IMR-90 (cell line): ENCODE measurements at regions not wholly inside any gene's neighbourhood (a gene's known extent, or its start where the extent isn't known, plus 50 kb on each side); places are given as distances from the start of the nearest gene placed in this dataset.

Experiments used
- ATAC-seq: fragments of 200-7000 bp; cut with Tn5 transposase; 2 replicates; pipeline ENCODE4 v1.9.1; 2020; ENCODE audit warnings: low read depth, mild to moderate bottlenecking, moderate library complexity
- BruUV-seq: library from RNA; stranded (reverse); fragments of 400-500 nt; replicated peaks from 2 replicates; lab custom pipeline; 2021; lab: Mats Ljungman, UMichigan
- CTCF ChIA-PET: fragments of 300-600 bp; formaldehyde crosslinking; extraction: SDS; loops from one replicate; lab custom pipeline; 2021; ENCODE audit warnings: antibody characterized with exemption; lab: Yijun Ruan, JAX
- POLR2A ChIA-PET: fragments of 300-600 bp; sonication (Branson Sonifier 250); formaldehyde crosslinking; loops from one replicate; lab custom pipeline; 2022; ENCODE audit warnings: antibody characterized with exemption; ENCODE audit not compliant: unreplicated experiment; lab: Charles Lee
- DNase-seq: peaks from one replicate; pipeline ENCODE4 v3.0.0; 2013
- H2AFZ ChIP-seq: replicated peaks from 2 replicates; pipeline ENCODE3; 2013; ENCODE audit warnings: low read length, mild to moderate bottlenecking; ENCODE audit not compliant: poor library complexity
- H2AK5ac ChIP-seq: 2 replicates; pipeline ENCODE4 v1.6.1; 2013; ENCODE audit warnings: low read depth, low read length, inconsistent platforms
- H2AK9ac ChIP-seq: replicated peaks from 2 replicates; pipeline ENCODE3; 2013; ENCODE audit warnings: mild to moderate bottlenecking, low read depth, low read length, moderate library complexity; ENCODE audit not compliant: poor library complexity
- H2BK120ac ChIP-seq: 2 replicates; pipeline ENCODE4 v1.6.1; 2013; ENCODE audit warnings: low read depth, low read length, inconsistent platforms
- H2BK15ac ChIP-seq: 3 replicates; pipeline ENCODE4 v1.6.1; 2013; ENCODE audit warnings: low read depth, low read length, inconsistent platforms
- H2BK20ac ChIP-seq: 2 replicates; pipeline ENCODE4 v1.6.1; 2013; ENCODE audit warnings: low read depth, mild to moderate bottlenecking, inconsistent platforms, low read length, moderate library complexity
- H2BK5ac ChIP-seq: 2 replicates; pipeline ENCODE4 v1.6.1; 2013; ENCODE audit warnings: mild to moderate bottlenecking, low read depth, low read length, inconsistent platforms; ENCODE audit not compliant: poor library complexity, severe bottlenecking
- H3K14ac ChIP-seq: replicated peaks from 2 replicates; pipeline ENCODE4 v1.6.1; 2013; ENCODE audit warnings: low read depth, low read length, inconsistent platforms
- H3K18ac ChIP-seq: 2 replicates; pipeline ENCODE4 v1.6.1; 2013; ENCODE audit warnings: low read depth, low read length, control low read depth
- H3K23ac ChIP-seq: 2 replicates; pipeline ENCODE4 v1.6.1; 2013; ENCODE audit warnings: low read depth, low read length, inconsistent platforms
- H3K27ac ChIP-seq: 2 replicates; pipeline ENCODE4 v1.5.1; 2013; ENCODE audit warnings: mild to moderate bottlenecking, control low read depth, low read length; ENCODE audit not compliant: insufficient read depth
- H3K27me3 ChIP-seq: 2 replicates; pipeline ENCODE4 v1.6.1; 2013; ENCODE audit warnings: low read length; ENCODE audit not compliant: control insufficient read depth, insufficient read depth
- H3K36me3 ChIP-seq: 2 replicates; pipeline ENCODE4 v1.6.1; 2013; ENCODE audit warnings: low read length, mixed read lengths; ENCODE audit not compliant: control insufficient read depth, insufficient read depth
- H3K4ac ChIP-seq: 2 replicates; pipeline ENCODE4 v1.6.1; 2013; ENCODE audit warnings: low read depth, low read length, inconsistent platforms
- H3K4me1 ChIP-seq: 2 replicates; pipeline ENCODE4 v1.6.1; 2013; ENCODE audit warnings: low read length, mixed read lengths; ENCODE audit not compliant: control insufficient read depth, insufficient read depth
- H3K4me2 ChIP-seq: 2 replicates; pipeline ENCODE4 v1.6.1; 2013; ENCODE audit warnings: low read depth, mild to moderate bottlenecking, control low read depth, low read length, moderate library complexity
- H3K4me3 ChIP-seq: 2 replicates; pipeline ENCODE4 v1.5.1; 2013; ENCODE audit warnings: low read depth, mild to moderate bottlenecking, control low read depth, low read length, moderate library complexity; ENCODE audit not compliant: insufficient read depth
- H3K56ac ChIP-seq: 2 replicates; pipeline ENCODE4 v1.6.1; 2013; ENCODE audit warnings: low read length, inconsistent platforms; ENCODE audit not compliant: insufficient read depth; ENCODE audit errors: extremely low read depth
- H3K79me1 ChIP-seq, 2 experiments: 2 replicates each; pipeline ENCODE4 v1.6.1; 2013; ENCODE audit warnings: low read length in 2 of 2, inconsistent platforms in 1 of 2, low read depth in 1 of 2
- H3K9ac ChIP-seq: 2 replicates; pipeline ENCODE4 v1.6.1; 2013; ENCODE audit warnings: low read depth, low read length, control low read depth
- H3K9me1 ChIP-seq: 2 replicates; pipeline ENCODE4 v1.6.1; 2013; ENCODE audit warnings: low read length, inconsistent platforms; ENCODE audit not compliant: insufficient read depth
- H3K9me3 ChIP-seq: 2 replicates; pipeline ENCODE4 v1.6.1; 2013; ENCODE audit warnings: low read length; ENCODE audit not compliant: control insufficient read depth, insufficient read depth
- H4K20me1 ChIP-seq: 2 replicates; pipeline ENCODE4 v1.6.1; 2013; ENCODE audit warnings: low read length, inconsistent platforms; ENCODE audit not compliant: insufficient read depth
- H4K5ac ChIP-seq: 2 replicates; pipeline ENCODE4 v1.6.1; 2013; ENCODE audit warnings: mild to moderate bottlenecking, low read depth, low read length, control low read depth
- H4K8ac ChIP-seq, 2 experiments: 2 replicates each; pipeline ENCODE4 v1.6.1; 2013; ENCODE audit warnings: low read depth in 2 of 2, low read length in 2 of 2, control low read depth in 1 of 2, inconsistent platforms in 1 of 2
- H4K91ac ChIP-seq: 2 replicates; pipeline ENCODE4 v1.6.1; 2013; ENCODE audit warnings: low read depth, low read length, inconsistent platforms; ENCODE audit not compliant: insufficient read depth
- MAFK ChIP-seq: IDR thresholded peaks from 2 replicates; pipeline ENCODE4 v1.6.1; 2012; ENCODE audit warnings: low read depth, low read length, improper control_type of control experiment
- RFX5 ChIP-seq: IDR thresholded peaks from 2 replicates; pipeline ENCODE4 v1.8.0; 2012; ENCODE audit warnings: low read depth, mild to moderate bottlenecking, low read length, moderate library complexity
- SMC3 ChIP-seq: fragments of 150-350 bp; IDR thresholded peaks from 2 replicates; pipeline ENCODE4 v1.6.1; 2016; ENCODE audit warnings: low read depth, mild to moderate bottlenecking, antibody characterized with exemption, low read length, moderate library complexity
- WGBS, 2 experiments: methylation state at CpG; one replicate each; pipeline versions ENCODE4 v1.1.5 to v1.1.7; 2013; ENCODE audit warnings: missing lambda C conversion rate in 2 of 2; ENCODE audit not compliant: insufficient read length in 1 of 2; ENCODE audit errors: extremely low coverage in 2 of 2; 5-methylcytosine and 5-hydroxymethylcytosine counted together
- dilution Hi-C: fragments of 300-500 bp; cut with HindIII; formaldehyde crosslinking; loops from one replicate; pipeline ENCODE4 v1.14.3; 2018; ENCODE audit warnings: low sequenced_read_pairs; ENCODE audit not compliant: unreplicated experiment
- in situ Hi-C: fragments of 300-500 bp; cut with MboI; formaldehyde crosslinking; loops from 3 replicates; pipeline ENCODE4 v1.14.3; 2019; ENCODE audit warnings: low sequenced_read_pairs, inconsistent platforms, mixed read lengths
- intact Hi-C: fragments of 100-400 bp; cut with micrococcal nuclease; formaldehyde crosslinking; loops from 2 replicates; pipeline ENCODE4 v1.10.0; 2022

DNA sequence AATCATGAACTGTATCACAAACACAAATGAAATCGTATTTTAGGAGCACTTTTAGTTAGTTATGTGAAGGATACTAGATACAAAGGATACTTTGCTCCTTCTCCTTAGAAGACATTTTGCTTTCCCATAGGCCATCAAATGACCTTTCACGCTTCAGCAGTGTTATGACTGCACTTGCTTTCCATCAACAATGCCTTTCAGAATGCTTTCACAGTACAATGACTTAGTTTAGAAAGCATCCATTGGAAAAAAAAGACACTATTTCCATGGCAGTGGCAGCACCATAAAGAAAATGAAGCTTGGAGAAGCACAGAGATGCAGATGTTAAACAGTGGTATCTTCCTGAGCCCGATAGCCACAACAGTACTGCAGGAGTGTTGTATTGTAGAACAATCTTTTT is 203.9 kb downstream of the PCSK1 start:
- H2AK9ac ChIP-seq: no peak overlapping the region
- peak overlapping the region; percentile 43 for H2BK120ac ChIP-seq
- ATAC-seq (no peak), DNase-seq (no peak)
- no peaks in the 10 kb centered on the region for H4K20me1 ChIP-seq
- H2BK20ac ChIP-seq: peak overlapping the region; percentile 44; the same call in 1 of the 2 replicates
- TF ChIP-seq SMC3: no peak
- no peak for TF ChIP-seq RFX5
- TF ChIP-seq MAFK: no peak
- ChIA-PET CTCF (no interaction called here), POLR2A (no interaction called here)
- H3K27ac ChIP-seq: no peak overlapping the region
- H3K27me3 ChIP-seq: no peaks in the 10 kb centered on the region
- peak overlapping the region; percentile 22 to 44; a peak in 1 of 4 replicates for H4K8ac ChIP-seq
- H3K4me2 ChIP-seq: no peak overlapping the region; the same call in 1 of the 2 replicates
- WGBS, 2 experiments: 100% methylated on average over 2 of the region's 3 CpGs; no CpG with 5 or more reads in 1 of the 2 experiments
- H3K56ac ChIP-seq: no peak overlapping the region
- peaks cover 9% of the 10 kb centered on the region for H3K4me1 ChIP-seq
- peaks cover 9% of the 10 kb centered on the region in 2 experiments; a peak in 3 of 4 replicates for H3K79me1 ChIP-seq
- no TSS peak for BruUV-seq
- peak overlapping the region; percentile 53; the same call in 1 of the 3 replicates for H2BK15ac ChIP-seq
- H3K18ac ChIP-seq: peak overlapping the region; percentile 93; the same call in 1 of the 2 replicates
- H3K9me3 ChIP-seq: no peaks in the 10 kb centered on the region
- in situ Hi-C loops: no loop called here
- H3K23ac ChIP-seq: no peak overlapping the region; the same call in 1 of the 2 replicates
- H4K5ac ChIP-seq: peak overlapping the region; percentile 57; the same call in 1 of the 2 replicates
- H3K9ac ChIP-seq: no peak overlapping the region
- peak overlapping the region; percentile 72 for H4K91ac ChIP-seq
- no peak overlapping the region for H3K4me3 ChIP-seq
- H2AFZ ChIP-seq: no peak overlapping the region
- no peak overlapping the region for H3K14ac ChIP-seq
- dilution Hi-C loops: no loop called here
- peak overlapping the region; percentile 26; the same call in 1 of the 2 replicates for H3K4ac ChIP-seq
- H3K36me3 ChIP-seq: no peaks in the 10 kb centered on the region
- intact Hi-C loops: loop anchor here (5.0 kb wide), 2 partner anchors 108 to 372 kb away; no protein-coding TSS in a partner anchor
- H3K9me1 ChIP-seq: peaks cover 8% of the 10 kb centered on the region; the same call in 1 of the 2 replicates
- H2AK5ac ChIP-seq: peak overlapping the region; percentile 76
- H2BK5ac ChIP-seq: peak overlapping the region; percentile 42
